ENCODE measurements at regions not wholly inside any gene's neighbourhood (a gene's known extent, or its start where the extent isn't known, plus 50 kb on each side); places are given as distances from the start of the nearest gene placed in this dataset.

DNA sequence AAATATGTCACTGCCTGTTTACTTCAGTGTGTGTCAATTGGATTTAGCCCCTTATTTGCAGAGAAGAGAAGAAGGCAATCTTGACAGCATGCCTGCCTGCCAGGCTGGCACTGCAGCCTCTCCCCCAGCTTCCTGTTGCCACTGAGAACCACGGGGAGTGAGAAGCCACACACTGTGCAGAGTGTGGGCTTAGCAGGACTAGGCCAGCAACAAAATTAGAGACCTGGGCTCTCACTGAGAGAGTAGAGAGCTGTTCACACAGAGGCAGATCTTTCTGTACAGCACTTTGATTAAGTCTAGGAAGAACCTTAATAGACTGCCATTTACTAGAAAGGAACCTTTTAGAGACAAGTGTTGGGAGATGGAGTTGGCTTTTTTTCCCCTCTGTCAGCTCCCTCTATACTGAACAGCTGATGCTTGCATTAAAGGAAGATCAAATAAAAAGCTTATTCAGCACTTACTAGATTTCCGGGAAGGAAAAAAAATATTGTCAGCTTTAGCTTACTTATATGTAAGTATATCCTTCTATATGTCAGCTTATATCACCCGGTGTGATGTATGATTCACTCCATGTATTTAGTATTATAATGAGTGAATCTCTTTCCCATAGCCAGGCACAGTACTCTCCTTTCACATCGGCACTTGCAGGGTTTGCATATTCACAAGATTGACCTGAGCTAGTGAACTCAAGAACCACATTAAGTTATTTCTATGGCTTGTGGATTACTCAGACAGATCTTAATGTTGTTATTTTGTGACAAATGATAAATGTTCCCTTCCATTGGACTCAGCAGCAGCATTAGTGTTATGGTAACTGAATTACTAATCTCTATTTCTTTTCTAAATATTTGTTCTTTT lies 851.0 kb upstream of the EPHA7 start:
- TF ChIP-seq, protein P1, sequence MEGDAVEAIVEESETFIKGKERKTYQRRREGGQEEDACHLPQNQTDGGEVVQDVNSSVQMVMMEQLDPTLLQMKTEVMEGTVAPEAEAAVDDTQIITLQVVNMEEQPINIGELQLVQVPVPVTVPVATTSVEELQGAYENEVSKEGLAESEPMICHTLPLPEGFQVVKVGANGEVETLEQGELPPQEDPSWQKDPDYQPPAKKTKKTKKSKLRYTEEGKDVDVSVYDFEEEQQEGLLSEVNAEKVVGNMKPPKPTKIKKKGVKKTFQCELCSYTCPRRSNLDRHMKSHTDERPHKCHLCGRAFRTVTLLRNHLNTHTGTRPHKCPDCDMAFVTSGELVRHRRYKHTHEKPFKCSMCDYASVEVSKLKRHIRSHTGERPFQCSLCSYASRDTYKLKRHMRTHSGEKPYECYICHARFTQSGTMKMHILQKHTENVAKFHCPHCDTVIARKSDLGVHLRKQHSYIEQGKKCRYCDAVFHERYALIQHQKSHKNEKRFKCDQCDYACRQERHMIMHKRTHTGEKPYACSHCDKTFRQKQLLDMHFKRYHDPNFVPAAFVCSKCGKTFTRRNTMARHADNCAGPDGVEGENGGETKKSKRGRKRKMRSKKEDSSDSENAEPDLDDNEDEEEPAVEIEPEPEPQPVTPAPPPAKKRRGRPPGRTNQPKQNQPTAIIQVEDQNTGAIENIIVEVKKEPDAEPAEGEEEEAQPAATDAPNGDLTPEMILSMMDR (IDR thresholded peaks at IDR 0.05; ENCODE audit: poor library complexity, severe bottlenecking): no peak
- TF ChIP-seq TAF1 (IDR thresholded peaks at IDR 0.05; ENCODE audit: low read depth) (no peak), EZH2 (IDR thresholded peaks at IDR 0.05; ENCODE audit: borderline replicate concordance, insufficient read depth, low read length, poor library complexity, severe bottlenecking) (no peak), RAD21 (conservative IDR thresholded peaks at IDR 0.05) (no peak)
- TF ChIP-seq, protein P2, sequence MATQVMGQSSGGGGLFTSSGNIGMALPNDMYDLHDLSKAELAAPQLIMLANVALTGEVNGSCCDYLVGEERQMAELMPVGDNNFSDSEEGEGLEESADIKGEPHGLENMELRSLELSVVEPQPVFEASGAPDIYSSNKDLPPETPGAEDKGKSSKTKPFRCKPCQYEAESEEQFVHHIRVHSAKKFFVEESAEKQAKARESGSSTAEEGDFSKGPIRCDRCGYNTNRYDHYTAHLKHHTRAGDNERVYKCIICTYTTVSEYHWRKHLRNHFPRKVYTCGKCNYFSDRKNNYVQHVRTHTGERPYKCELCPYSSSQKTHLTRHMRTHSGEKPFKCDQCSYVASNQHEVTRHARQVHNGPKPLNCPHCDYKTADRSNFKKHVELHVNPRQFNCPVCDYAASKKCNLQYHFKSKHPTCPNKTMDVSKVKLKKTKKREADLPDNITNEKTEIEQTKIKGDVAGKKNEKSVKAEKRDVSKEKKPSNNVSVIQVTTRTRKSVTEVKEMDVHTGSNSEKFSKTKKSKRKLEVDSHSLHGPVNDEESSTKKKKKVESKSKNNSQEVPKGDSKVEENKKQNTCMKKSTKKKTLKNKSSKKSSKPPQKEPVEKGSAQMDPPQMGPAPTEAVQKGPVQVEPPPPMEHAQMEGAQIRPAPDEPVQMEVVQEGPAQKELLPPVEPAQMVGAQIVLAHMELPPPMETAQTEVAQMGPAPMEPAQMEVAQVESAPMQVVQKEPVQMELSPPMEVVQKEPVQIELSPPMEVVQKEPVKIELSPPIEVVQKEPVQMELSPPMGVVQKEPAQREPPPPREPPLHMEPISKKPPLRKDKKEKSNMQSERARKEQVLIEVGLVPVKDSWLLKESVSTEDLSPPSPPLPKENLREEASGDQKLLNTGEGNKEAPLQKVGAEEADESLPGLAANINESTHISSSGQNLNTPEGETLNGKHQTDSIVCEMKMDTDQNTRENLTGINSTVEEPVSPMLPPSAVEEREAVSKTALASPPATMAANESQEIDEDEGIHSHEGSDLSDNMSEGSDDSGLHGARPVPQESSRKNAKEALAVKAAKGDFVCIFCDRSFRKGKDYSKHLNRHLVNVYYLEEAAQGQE (IDR thresholded peaks at IDR 0.05; ENCODE audit: borderline replicate concordance): peak; percentile 82

Data from neural cell (in vitro differentiated cells).